GM06990 (cell line): ENCODE measurements at regions not wholly inside any gene's neighbourhood (a gene's known extent, or its start where the extent isn't known, plus 50 kb on each side); places are given as distances from the start of the nearest gene placed in this dataset.
"Not testable (repeated sequence)": the region's sequence is repeated elsewhere in the genome, so short reads cannot be mapped to it uniquely, and the experiment has no call there.

Experiments
- DNase-seq: peaks from one replicate; pipeline ENCODE4 v3.0.0-alpha.2; 2011; ENCODE audit not compliant: insufficient read length; ENCODE audit errors: extremely low read depth
- H3K27me3 ChIP-seq: replicated peaks from 2 replicates; pipeline ENCODE4 v1.6.0; 2011; ENCODE audit warnings: low read length; ENCODE audit not compliant: control insufficient read depth, insufficient read depth
- H3K36me3 ChIP-seq: 2 replicates; pipeline ENCODE4 v1.5.1; 2011; ENCODE audit warnings: low read length; ENCODE audit not compliant: control insufficient read depth, insufficient read depth
- H3K4me3 ChIP-seq: replicated peaks from 2 replicates; pipeline ENCODE4 v1.5.1; 2011; ENCODE audit warnings: low read depth, mild to moderate bottlenecking, control low read depth, low read length
- CTCF ChIP-seq: IDR thresholded peaks from 2 replicates; pipeline ENCODE4 v1.5.1; 2011; ENCODE audit warnings: low read length, control low read depth, mild to moderate bottlenecking, inconsistent platforms; ENCODE audit not compliant: insufficient read depth, poor library complexity, severe bottlenecking

GRCh38 chr3:177647341-177647740 is 450.1 kb upstream of the TBL1XR1 start:
- no peak for DNase-seq
- no peak overlapping the region for H3K4me3 ChIP-seq
- no peak for TF ChIP-seq CTCF
- H3K36me3 ChIP-seq, result no peaks in the 10 kb centered on the region
- H3K27me3 ChIP-seq, result no peaks in the 10 kb centered on the region

GRCh38 chr3:177647876-177648275 is 450.6 kb upstream of the TBL1XR1 start:
- DNase-seq, result no peak
- TF ChIP-seq CTCF, result no peak
- Histone ChIP-seq H3K4me3 (no peak overlapping the region), H3K27me3 (no peaks in the 10 kb centered on the region), H3K36me3 (no peaks in the 10 kb centered on the region)

DNA sequence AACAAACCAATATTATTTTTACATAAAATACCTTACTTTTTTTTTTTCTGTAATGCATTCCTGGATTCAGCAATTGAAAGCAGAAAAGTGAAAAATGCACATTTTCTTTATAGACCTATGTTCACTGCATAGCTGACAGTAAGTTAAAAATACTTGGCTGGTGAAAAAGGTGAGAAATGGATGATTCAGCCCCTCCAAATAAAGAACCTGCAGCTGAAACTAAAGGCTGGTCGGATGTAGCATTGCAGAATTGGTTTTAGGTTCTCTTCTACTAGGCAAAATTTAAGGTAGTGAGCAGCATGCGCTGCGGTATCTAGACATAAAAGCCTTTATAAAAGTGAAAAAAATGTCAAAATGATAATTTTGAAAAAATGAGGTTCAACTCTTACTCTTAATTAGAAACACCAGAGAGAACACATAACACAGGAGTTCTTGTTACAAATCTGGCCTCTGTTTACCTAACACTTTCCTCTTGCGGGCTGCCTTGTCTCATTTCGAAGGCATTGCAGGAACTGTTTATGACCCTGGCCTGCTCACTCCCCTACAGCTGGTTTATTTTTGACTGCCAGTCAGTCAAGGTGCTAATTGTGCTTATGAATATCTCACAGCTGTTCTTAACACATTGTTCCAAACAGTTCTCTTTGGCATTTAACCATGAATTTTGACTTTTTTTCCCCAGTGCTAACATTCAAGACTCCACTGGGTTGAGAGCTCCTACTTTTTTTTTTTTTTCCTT is 455.4 kb upstream of the TBL1XR1 start:
- Histone ChIP-seq H3K4me3 (no peak overlapping the region), H3K36me3 (no peaks in the 10 kb centered on the region), H3K27me3 (no peaks in the 10 kb centered on the region)
- no peak for TF ChIP-seq CTCF
- DNase-seq, result no peak

GRCh38 chr3:177657243-177657642 is 460.0 kb upstream of the TBL1XR1 start:
- Histone ChIP-seq H3K36me3 (no peaks in the 10 kb centered on the region), H3K4me3 (no peak overlapping the region), H3K27me3 (no peaks in the 10 kb centered on the region)
- no peak for TF ChIP-seq CTCF
- no peak for DNase-seq

DNA sequence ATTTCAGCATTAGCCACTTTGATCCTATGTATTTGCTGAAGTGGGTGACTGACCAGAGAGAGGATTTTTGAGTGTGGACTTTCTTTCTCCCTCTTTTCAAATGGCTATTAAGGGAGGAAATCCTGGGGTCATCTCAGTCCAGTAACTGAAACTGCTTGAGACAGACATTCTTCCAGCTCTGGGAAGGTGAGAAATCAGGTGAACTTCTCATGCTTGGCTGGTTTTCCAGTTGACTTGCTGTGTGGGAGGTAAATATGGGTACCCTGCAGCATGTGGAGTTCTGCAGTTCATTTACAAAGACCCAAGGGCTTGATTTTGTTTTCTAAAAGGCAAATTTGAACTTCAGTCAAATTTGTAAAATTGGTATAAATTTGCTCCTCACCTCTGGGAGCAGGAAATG is 461.1 kb upstream of the TBL1XR1 start:
- Histone ChIP-seq H3K36me3 (no peaks in the 10 kb centered on the region), H3K4me3 (no peak overlapping the region), H3K27me3 (no peaks in the 10 kb centered on the region)
- TF ChIP-seq CTCF, result no peak
- DNase-seq, result no peak

DNA sequence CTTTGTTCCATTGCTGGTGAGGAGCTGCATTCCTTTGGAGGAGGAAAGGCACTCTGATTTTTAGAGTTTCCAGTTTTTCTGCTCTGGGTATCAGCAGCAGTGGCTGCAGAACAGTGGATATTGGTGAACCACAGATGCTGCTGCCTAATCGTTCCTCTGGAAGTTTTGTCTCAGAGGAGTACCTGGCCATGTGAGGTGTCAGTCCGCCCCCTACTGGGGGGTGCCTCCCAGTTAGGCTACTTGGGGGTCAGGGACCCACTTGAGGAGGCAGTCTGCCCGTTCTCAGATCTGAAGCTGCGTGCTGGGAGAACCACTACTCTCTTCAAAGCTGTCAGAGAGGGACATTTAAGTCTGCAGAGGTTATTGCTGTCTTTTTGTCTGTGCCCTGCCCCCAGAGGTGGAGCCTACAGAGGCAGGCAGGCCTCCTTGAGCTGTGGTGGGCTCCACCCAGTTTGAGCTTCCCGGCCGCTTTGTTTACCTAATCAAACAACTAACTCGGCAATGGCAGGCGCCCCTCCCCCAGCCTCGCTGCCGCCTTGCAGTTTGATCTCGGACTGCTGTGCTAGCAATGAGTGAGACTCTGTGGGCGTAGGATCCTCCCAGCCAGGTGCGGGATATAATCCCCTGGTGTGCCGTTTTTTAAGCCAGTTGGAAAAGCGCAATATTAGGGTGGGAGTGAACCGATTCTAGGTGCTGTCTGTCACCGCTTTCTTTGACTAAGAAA is 467.3 kb upstream of the TBL1XR1 start:
- not testable (repeated sequence) for DNase-seq, H3K27me3 ChIP-seq, H3K36me3 ChIP-seq, H3K4me3 ChIP-seq
